ENCODE measurements at regions not wholly inside any gene's neighbourhood (a gene's known extent, or its start where the extent isn't known, plus 50 kb on each side); places are given as distances from the start of the nearest gene placed in this dataset.

DNA sequence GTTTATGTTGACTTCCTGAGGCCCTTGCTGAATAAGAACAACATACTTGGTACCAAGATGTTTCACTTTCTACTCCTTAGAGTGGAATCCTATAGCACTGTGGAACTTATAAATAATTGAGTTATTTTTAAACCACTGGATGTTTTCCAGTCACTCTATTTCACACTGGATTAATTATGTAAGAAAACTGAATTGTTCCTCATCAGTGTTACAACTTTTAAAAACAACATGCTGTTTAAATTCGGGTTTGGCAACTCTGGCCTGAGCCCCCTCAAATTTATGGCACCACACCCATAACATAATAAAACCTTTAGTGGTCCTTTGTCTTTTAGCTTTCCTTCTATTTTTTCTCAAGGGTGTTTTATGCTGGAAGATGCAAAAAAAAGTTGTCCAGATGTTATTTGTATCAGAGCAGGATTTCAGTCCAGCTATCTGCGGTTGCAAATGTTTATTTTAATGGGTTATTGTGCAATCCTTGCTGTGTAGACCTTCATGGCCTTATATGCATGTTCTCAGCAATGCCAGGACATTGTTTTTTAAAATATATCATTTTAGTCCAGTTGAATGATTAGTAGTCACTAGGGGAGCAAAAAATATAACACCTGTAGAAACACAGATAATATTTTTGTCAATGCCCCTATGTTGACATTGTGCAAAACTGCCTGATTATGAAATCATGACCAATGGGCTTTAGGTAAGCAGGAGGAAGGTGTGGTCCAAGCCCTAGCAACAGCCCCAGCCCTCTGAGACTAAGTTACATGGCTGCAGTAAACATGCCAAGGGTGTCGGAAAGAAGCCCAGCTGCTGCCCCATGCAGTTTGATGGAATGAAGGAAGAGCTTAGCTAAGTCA lies 638.0 kb upstream of the ZEB2 start:
- H3K4me1 Mint-ChIP-seq: no peaks in the 10 kb centered on the region

DNA sequence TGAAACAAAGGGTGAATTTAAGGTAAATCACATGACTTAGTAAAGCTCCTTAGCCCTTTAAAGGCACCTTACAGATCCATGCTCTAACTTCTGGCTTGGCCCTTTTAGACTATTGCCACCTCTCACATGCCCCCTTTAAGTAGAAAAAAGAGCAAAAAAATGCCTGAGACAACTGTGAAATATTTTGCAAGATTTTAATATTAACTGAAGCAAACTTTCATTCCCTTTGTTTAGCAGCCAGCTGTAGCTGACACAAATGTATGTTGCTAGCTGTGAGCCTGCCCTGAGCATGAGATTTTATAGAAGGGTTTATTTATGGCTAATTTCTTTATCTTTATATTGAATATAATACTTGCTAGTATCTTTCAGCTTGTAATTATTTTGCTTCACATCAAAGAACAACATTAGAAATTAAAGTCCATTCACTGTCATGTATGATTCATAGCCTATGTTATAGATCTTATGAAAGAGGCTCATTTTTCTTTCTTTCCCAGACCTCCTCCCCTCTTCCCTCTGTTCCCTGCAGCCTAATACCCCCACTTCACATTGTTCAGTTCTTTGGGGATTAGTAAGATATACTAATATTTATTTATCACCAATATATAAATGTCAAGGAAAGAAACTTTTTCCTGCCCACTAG lies 637.2 kb upstream of the ZEB2 start:
- ATAC-seq (ENCODE audit: low read depth) (no peak), DNase-seq (no peak)
- Mint-ChIP-seq H3K4me3 (no peak overlapping the region), H3K4me1 (no peaks in the 10 kb centered on the region), H3K27ac (no peak overlapping the region), H3K9me3 (no peaks in the 10 kb centered on the region), H3K36me3 (no peaks in the 10 kb centered on the region), H3K27me3 (peaks cover 2% of the 10 kb centered on the region)
- POLR2A ChIA-PET: no interaction called here

More for the DNA sequence above, 638.0 kb upstream of the ZEB2 start:
- POLR2A ChIA-PET: no interaction called here
- Mint-ChIP-seq H3K27me3 (peaks cover 2% of the 10 kb centered on the region), H3K9me3 (no peaks in the 10 kb centered on the region), H3K36me3 (no peaks in the 10 kb centered on the region), H3K4me3 (no peak overlapping the region), H3K27ac (no peak overlapping the region)
- no peak for DNase-seq
- no peak for ATAC-seq (ENCODE audit: low read depth)

DNA sequence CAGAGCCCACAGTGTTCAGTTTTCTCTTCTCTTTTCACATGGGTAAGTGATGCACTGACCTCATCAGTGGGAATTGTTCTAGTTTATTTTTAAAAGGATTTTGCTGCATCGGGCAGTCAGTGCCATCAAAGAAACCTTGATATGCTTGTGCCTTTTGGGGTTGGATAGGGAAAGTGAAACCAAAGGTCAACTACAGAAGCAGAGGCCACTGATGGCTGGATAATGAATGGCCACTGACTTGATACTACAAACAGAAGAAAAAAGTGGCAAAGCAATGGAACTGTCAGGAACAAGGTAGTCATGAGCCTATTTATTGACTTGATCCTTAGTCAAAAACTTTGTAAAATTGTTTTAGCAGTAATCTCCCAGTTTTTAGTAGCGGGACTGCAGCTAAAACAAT lies 636.3 kb upstream of the ZEB2 start:
- Mint-ChIP-seq H3K27ac (no peak overlapping the region), H3K4me3 (no peak overlapping the region), H3K27me3 (peaks cover 2% of the 10 kb centered on the region), H3K9me3 (no peaks in the 10 kb centered on the region), H3K36me3 (no peaks in the 10 kb centered on the region), H3K4me1 (no peaks in the 10 kb centered on the region)
- no peak for ATAC-seq (ENCODE audit: low read depth)
- POLR2A ChIA-PET: no interaction called here
- DNase-seq: no peak

DNA sequence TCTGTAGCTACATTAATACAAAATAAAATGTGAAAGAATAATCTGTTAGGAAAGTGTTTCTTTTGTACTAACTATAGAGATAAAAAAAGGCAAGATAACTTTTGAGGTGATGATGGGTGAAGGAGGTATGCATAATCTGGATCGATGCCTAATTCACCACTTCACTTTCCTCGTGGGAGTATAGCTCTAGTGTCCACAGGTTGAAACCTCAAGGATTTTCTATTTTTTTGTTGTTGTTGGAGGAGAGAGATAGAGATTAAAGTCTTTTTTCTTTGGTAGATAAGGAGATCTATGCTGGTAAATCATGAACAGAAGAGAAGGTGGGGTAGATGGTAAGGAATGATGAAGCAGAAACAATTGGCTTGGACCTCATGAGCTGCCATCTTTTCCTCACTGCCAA lies 635.3 kb upstream of the ZEB2 start:
- no peaks in the 10 kb centered on the region for H3K9me3 Mint-ChIP-seq
- DNase-seq: no peak
- H3K36me3 Mint-ChIP-seq: no peaks in the 10 kb centered on the region

DNA sequence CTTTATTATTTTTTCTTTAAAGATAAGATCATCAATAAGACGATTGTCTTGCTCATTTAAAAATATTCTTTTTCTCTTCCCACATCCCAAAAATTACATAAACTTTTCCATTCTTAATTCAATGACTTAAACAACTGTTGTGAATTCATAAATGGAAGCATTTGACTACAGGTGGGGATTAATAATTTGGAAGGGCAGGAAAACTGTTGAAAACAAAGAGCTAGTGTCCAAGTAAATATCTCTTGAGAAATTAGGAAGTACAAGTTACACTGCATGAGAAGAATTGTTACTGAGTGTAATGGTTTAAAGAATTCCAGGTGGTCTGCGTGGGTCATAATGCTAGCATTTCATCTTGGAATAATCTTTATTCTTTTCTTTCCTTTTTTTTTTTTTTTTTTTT lies 634.8 kb upstream of the ZEB2 start:
- peaks cover 2% of the 10 kb centered on the region for H3K27me3 Mint-ChIP-seq

More for the DNA sequence above, 635.3 kb upstream of the ZEB2 start:
- Mint-ChIP-seq H3K27ac (no peak overlapping the region), H3K4me1 (no peaks in the 10 kb centered on the region), H3K4me3 (no peak overlapping the region), H3K27me3 (peaks cover 2% of the 10 kb centered on the region)
- POLR2A ChIA-PET: interaction anchor here (0.6 kb wide), 1 partner anchor 666 kb away, joined by 3 read pairs; no protein-coding TSS in a partner anchor
- ATAC-seq (ENCODE audit: low read depth): no peak

DNA sequence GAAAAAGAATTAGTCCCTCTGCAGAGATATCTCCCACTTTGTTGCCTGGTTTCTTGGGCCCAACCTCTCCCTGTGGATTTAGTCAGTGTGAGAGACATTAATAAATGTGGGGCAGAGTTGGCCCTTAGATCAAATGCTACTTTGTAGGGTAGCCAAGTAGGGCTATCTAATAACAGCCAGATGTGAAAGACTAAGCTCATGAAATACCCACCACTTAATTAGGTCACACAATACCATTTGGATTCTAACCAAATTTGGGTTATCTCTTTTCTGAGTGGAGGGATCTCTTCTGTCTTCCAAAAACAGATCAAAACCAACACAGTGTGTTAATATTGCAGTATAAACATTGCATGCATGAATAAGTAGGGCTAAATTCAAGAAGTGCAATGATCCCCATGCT lies 626.8 kb upstream of the ZEB2 start:
- H3K9me3 Mint-ChIP-seq: no peaks in the 10 kb centered on the region
- ATAC-seq (ENCODE audit: low read depth): no peak
- DNase-seq: no peak
- no peaks in the 10 kb centered on the region for H3K27me3 Mint-ChIP-seq
- no peak overlapping the region for H3K27ac Mint-ChIP-seq
- POLR2A ChIA-PET: no interaction called here
- no peaks in the 10 kb centered on the region for H3K36me3 Mint-ChIP-seq
- no peaks in the 10 kb centered on the region for H3K4me1 Mint-ChIP-seq
- H3K4me3 Mint-ChIP-seq: no peak overlapping the region

More for the DNA sequence above, 634.8 kb upstream of the ZEB2 start:
- no peaks in the 10 kb centered on the region for H3K4me1 Mint-ChIP-seq
- POLR2A ChIA-PET: interaction anchor here (0.6 kb wide), 1 partner anchor 666 kb away, joined by 3 read pairs; no protein-coding TSS in a partner anchor
- H3K4me3 Mint-ChIP-seq: no peak overlapping the region
- no peak overlapping the region for H3K27ac Mint-ChIP-seq
- H3K36me3 Mint-ChIP-seq: no peaks in the 10 kb centered on the region
- H3K9me3 Mint-ChIP-seq: no peaks in the 10 kb centered on the region
- DNase-seq (no peak), ATAC-seq (ENCODE audit: low read depth) (no peak)

DNA sequence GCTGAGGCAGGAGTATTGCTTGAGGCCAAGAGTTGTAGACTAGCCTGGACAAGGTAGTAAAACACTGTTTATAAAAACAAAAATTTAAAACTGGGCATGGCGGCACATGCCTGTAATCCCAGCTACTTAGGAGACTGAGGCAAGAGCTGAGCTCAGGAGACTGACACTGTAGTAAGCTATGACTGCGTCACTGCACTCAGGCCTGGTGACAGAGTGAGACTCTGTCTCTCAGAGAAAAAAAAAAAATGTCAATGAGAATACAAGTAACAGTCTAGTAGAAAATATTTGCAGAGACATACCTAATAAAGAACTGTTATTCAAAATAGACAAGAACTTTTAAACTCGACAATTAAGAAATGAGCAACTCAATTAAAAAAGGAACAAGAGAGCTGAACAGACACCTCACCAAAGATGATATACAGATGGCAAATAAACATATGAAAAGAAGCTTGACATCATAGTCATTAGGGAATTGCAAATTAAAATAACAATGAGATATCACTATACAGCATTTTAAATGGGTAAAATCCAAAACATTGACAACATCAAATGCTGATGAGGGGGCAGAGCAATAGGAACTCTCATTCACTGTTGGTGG lies 624.3 kb upstream of the ZEB2 start:
- DNase-seq: no peak
- Mint-ChIP-seq H3K27ac (no peak overlapping the region), H3K27me3 (no peaks in the 10 kb centered on the region), H3K36me3 (no peaks in the 10 kb centered on the region), H3K4me1 (no peaks in the 10 kb centered on the region), H3K9me3 (no peaks in the 10 kb centered on the region), H3K4me3 (no peak overlapping the region)
- no peak for ATAC-seq (ENCODE audit: low read depth)
- POLR2A ChIA-PET: no interaction called here

DNA sequence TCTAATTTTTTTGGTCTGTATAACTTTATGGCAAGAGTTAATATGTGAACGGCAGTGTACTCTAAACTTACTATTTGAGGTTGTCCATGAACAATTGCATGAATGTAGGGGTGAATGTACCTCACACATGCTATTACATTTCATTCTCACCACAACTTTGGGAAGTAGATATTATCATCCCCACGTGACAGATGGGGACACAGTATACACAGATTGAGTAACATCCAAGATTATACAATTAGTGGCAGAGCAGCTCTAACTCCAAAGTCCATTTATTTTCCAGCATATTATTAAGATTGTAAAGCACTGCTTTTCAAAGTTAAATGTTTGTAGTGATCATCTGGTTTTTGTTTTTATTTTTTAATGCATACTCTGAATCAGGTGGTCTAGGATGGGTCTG lies 622.1 kb upstream of the ZEB2 start:
- H3K36me3 Mint-ChIP-seq: no peaks in the 10 kb centered on the region

DNA sequence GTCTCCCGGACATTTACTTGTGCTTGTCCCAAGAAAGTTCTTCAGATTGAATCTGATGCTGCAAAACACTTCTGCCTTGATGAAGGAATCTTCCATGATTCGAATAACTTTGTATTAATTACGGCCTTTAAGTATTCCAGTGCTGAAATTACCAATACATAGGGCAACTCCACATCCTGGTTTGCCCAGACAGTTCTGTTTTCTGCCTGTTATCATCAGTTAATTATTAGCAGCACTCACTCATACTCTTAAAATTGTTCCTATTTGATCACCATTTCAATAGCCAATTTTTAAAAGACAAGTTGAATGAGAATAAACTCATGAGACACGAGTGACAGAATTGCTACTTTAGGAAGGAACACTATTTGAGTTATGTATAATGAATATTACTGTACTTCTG lies 620.7 kb upstream of the ZEB2 start:
- ATAC-seq (ENCODE audit: low read depth) (no peak), DNase-seq (no peak)
- POLR2A ChIA-PET: no interaction called here
- H3K9me3 Mint-ChIP-seq: no peaks in the 10 kb centered on the region
- H3K36me3 Mint-ChIP-seq: no peaks in the 10 kb centered on the region
- no peak overlapping the region for H3K4me3 Mint-ChIP-seq
- no peaks in the 10 kb centered on the region for H3K4me1 Mint-ChIP-seq
- no peaks in the 10 kb centered on the region for H3K27me3 Mint-ChIP-seq
- no peak overlapping the region for H3K27ac Mint-ChIP-seq

More for the DNA sequence above, 622.1 kb upstream of the ZEB2 start:
- DNase-seq: no peak
- ATAC-seq (ENCODE audit: low read depth): no peak
- no peaks in the 10 kb centered on the region for H3K9me3 Mint-ChIP-seq
- POLR2A ChIA-PET: no interaction called here
- no peak overlapping the region for H3K27ac Mint-ChIP-seq
- no peak overlapping the region for H3K4me3 Mint-ChIP-seq
- no peaks in the 10 kb centered on the region for H3K4me1 Mint-ChIP-seq
- no peaks in the 10 kb centered on the region for H3K27me3 Mint-ChIP-seq

DNA sequence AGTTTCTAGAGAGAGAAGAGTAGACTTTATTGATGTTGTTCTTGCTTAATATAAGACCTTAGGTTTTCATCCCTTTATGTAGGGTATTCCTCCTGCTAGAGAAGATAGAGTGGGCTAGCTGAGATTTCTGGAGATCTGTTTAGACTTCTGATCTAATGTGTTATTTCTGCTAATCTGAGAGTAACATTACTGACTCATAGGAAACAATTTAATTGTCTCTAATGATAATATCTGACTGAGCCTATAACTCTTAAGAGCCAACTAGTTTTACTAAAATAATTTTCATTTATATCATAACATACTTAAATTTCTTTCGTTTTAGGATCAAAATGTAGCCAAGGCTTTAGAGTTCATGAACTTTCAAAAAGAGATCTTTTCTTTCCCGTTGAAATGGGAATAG lies 618.7 kb upstream of the ZEB2 start:
- DNase-seq: no peak
- Mint-ChIP-seq H3K4me3 (no peak overlapping the region), H3K36me3 (no peaks in the 10 kb centered on the region), H3K9me3 (no peaks in the 10 kb centered on the region), H3K27ac (no peak overlapping the region), H3K27me3 (no peaks in the 10 kb centered on the region), H3K4me1 (no peaks in the 10 kb centered on the region)
- no peak for ATAC-seq (ENCODE audit: low read depth)
- POLR2A ChIA-PET: no interaction called here

DNA sequence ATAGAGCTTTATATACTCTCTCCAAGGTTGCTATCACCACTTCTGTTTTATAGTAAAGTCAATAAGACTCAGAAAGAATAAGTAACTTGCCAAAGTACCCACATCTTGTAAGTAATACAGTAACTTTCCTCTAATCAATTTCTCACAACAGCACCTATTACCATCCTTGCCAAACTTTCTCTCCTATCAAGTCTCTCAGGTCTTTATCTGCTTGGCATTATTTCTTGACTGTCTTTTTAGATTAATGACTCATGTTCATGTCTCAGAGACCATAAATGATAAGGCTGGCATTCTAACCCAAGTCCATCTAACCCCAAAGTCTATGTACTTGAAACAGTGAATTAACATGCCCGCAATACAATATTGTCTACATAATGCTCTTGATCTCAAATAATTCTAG lies 618.0 kb upstream of the ZEB2 start:
- no peaks in the 10 kb centered on the region for H3K4me1 Mint-ChIP-seq
- H3K36me3 Mint-ChIP-seq: no peaks in the 10 kb centered on the region
- H3K27me3 Mint-ChIP-seq: no peaks in the 10 kb centered on the region
- POLR2A ChIA-PET: no interaction called here
- no peak overlapping the region for H3K27ac Mint-ChIP-seq
- ATAC-seq (ENCODE audit: low read depth) (no peak), DNase-seq (no peak)
- no peak overlapping the region for H3K4me3 Mint-ChIP-seq
- no peaks in the 10 kb centered on the region for H3K9me3 Mint-ChIP-seq

DNA sequence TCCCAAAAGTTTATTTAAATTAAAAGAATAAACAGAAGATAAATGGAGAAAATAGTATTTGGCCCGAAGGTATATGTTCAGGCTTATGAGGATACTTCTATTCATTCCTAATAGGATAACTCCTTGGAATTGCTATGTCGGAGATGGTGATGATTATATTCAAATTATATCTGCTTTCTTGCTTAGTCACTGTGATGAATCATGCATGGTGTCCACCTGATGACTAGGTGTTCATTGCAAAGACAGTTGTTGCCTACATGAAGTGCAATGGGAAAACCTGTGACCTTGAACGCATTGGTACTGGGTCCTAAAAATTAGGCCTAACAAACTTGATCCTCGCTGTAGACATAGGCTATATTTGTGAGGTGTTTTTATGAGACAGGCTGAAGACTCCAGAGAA lies 617.3 kb upstream of the ZEB2 start:
- H3K4me3 Mint-ChIP-seq: no peak overlapping the region
- H3K36me3 Mint-ChIP-seq: no peaks in the 10 kb centered on the region
- no peak overlapping the region for H3K27ac Mint-ChIP-seq
- POLR2A ChIA-PET: no interaction called here
- ATAC-seq (ENCODE audit: low read depth): no peak
- H3K9me3 Mint-ChIP-seq: no peaks in the 10 kb centered on the region
- DNase-seq: no peak
- no peaks in the 10 kb centered on the region for H3K27me3 Mint-ChIP-seq
- H3K4me1 Mint-ChIP-seq: no peaks in the 10 kb centered on the region

DNA sequence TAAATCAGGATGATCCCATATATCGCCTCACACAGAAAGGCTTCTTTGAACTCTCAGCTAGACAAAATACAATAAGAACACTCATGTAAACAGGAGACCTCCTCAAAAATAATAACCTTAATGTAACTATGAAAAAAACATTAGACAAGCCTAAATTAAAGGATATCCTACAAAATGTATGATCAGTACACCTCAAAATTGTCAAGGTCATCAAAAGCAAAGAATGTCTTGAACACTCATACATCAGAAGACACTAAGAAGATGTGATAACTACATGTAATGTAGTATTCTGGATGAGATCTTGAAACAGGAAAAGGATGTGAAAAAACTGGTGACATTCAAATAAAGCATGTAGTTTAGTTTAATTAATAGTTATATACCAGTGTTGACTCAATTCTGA lies 616.8 kb upstream of the ZEB2 start:
- no peaks in the 10 kb centered on the region for H3K36me3 Mint-ChIP-seq
- H3K27ac Mint-ChIP-seq: no peak overlapping the region
- H3K4me1 Mint-ChIP-seq: no peaks in the 10 kb centered on the region
- POLR2A ChIA-PET: no interaction called here
- no peaks in the 10 kb centered on the region for H3K9me3 Mint-ChIP-seq
- DNase-seq (no peak), ATAC-seq (ENCODE audit: low read depth) (no peak)
- no peaks in the 10 kb centered on the region for H3K27me3 Mint-ChIP-seq
- H3K4me3 Mint-ChIP-seq: no peak overlapping the region

DNA sequence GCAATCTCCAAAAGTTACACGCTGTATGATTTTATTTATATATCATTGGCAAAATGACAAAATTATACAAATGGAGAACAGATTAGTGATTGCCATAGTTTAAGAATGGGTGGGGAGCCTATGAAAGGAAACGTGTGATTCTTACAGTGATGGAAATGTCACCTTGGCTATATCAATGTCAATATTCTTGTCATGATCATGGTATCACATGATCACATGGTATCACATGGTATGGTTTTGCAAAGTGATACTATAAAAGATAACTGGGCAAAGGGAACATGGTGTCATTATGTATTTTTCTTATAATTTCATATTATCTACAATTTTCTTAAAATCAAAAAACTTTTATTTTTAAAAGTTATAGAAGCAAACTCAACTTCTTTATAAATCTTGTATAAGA lies 606.2 kb upstream of the ZEB2 start:
- ATAC-seq (ENCODE audit: low read depth): no peak
- Mint-ChIP-seq H3K4me1 (no peaks in the 10 kb centered on the region), H3K36me3 (no peaks in the 10 kb centered on the region), H3K9me3 (no peaks in the 10 kb centered on the region), H3K27me3 (no peaks in the 10 kb centered on the region), H3K27ac (no peak overlapping the region), H3K4me3 (no peak overlapping the region)
- POLR2A ChIA-PET: no interaction called here
- no peak for DNase-seq

Measured in activated naive CD8-positive, alpha-beta T cell treated with anti-CD3 and anti-CD28 coated beads, Interleukin-2, amount 10 ng/mL, durations not matched to agents 7 days and 5 days (primary cell).